Esophagus squamous epithelium (tissue), 5 donors: ENCODE measurements at regions not wholly inside any gene's neighbourhood (a gene's known extent, or its start where the extent isn't known, plus 50 kb on each side); places are given as distances from the start of the nearest gene placed in this dataset.

Experiments used
- DNase-seq: peaks from one replicate; lab custom pipeline; 2025; lab: John Stamatoyannopoulos, UW
- H3K27ac ChIP-seq, 4 donors: fragments of 200-600 bp; sonication (generic); one replicate each; pipeline ENCODE4 v1.5.1; 2016 to 2019; ENCODE audit warnings: mild to moderate bottlenecking in 1 of 4
- H3K27me3 ChIP-seq, 4 donors: fragments of 200-600 bp; sonication (generic); 1 replicate in 3 of 4; 2 replicates in 1 of 4; pipeline versions ENCODE4 v1.5.1 to v1.6.0; 2017 to 2021; ENCODE audit warnings: antibody characterized with exemption in 1 of 4
- H3K36me3 ChIP-seq, 3 donors: fragments of 200-600 bp; sonication (generic); one replicate each; pipeline ENCODE4 v1.5.1; 2016 to 2019
- H3K4me1 ChIP-seq, 3 donors: fragments of 200-600 bp; sonication (generic); one replicate each; pipeline ENCODE4 v1.5.1; 2017 to 2019
- H3K4me3 ChIP-seq, 4 donors: fragments of 200-600 bp; sonication (generic); 1 replicate in 3 of 4; 2 replicates in 1 of 4; pipeline ENCODE4 v1.5.1; 2016 to 2019; ENCODE audit warnings: mild to moderate bottlenecking in 2 of 4, moderate library complexity in 1 of 4
- H3K9me3 ChIP-seq, 3 donors: fragments of 200-600 bp; sonication (generic); one replicate each; pipeline ENCODE4 v1.5.1; 2016 to 2019
- POLR2A ChIP-seq, 4 donors: fragments of 450-650 bp; IDR thresholded peaks; one replicate each; pipeline ENCODE4 v1.6.1; 2017; ENCODE audit warnings: antibody characterized with exemption in 4 of 4, mild to moderate bottlenecking in 4 of 4, moderate library complexity in 3 of 4
- WGBS, 2 donors: methylation state at CpG; one replicate each; pipeline ENCODE4 v1.1.5; 2018; 5-methylcytosine and 5-hydroxymethylcytosine counted together
- intact Hi-C: fragments of 100-400 bp; cut with DNase I; formaldehyde crosslinking; loops from one replicate; pipeline ENCODE4 v1.15.0; 2022
- TF ChIP-seq, protein P1 (sequence below), 6 experiments: fragments of 450-650 bp in 4 of 6; fragments of 200-600 bp in 2 of 6; sonication (generic) in 2 of 6; IDR thresholded peaks; one replicate each; pipeline ENCODE4 v1.5.1; 2016 to 2019; ENCODE audit warnings: antibody characterized with exemption in 6 of 6, mild to moderate bottlenecking in 4 of 6, moderate library complexity in 4 of 6
- donor health status: DM: yes; HTN: yes; CAD: no.

DNA sequence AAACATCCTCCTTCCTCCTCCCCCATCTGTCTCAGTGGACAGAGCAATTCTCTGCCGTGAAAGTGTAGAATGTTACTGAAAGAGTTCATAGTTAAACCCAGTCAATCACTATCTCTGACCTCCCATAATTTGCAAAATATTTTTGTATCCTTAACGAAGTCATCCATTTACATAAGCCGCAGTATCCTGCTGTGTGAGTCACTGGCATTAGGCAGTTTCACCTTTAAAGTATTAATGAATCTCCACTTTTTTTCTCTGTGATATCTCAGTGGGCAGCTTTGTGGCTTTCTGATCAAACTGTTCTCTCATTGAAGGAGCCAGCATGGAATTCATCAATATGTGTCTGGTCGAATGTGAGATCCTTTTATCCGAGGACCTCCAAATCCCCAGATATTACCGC lies 678.6 kb upstream of the TENM3 start:
- Histone ChIP-seq H3K27me3 (no peaks in the 10 kb centered on the region), H3K9me3 (no peaks in the 10 kb centered on the region), H3K27ac (no peak overlapping the region), H3K4me3 (no peak overlapping the region), H3K36me3 (no peaks in the 10 kb centered on the region), H3K4me1 (no peaks in the 10 kb centered on the region)
- intact Hi-C loops: no loop called here
- TF ChIP-seq POLR2A (IDR thresholded peaks at IDR 0.05): no peak
- TF ChIP-seq, protein P1, sequence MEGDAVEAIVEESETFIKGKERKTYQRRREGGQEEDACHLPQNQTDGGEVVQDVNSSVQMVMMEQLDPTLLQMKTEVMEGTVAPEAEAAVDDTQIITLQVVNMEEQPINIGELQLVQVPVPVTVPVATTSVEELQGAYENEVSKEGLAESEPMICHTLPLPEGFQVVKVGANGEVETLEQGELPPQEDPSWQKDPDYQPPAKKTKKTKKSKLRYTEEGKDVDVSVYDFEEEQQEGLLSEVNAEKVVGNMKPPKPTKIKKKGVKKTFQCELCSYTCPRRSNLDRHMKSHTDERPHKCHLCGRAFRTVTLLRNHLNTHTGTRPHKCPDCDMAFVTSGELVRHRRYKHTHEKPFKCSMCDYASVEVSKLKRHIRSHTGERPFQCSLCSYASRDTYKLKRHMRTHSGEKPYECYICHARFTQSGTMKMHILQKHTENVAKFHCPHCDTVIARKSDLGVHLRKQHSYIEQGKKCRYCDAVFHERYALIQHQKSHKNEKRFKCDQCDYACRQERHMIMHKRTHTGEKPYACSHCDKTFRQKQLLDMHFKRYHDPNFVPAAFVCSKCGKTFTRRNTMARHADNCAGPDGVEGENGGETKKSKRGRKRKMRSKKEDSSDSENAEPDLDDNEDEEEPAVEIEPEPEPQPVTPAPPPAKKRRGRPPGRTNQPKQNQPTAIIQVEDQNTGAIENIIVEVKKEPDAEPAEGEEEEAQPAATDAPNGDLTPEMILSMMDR (IDR thresholded peaks at IDR 0.05): no peak
- DNase-seq: no peak
- 53 to 63% methylated on average over 6 of the region's 6 CpGs for WGBS, 2 donors

DNA sequence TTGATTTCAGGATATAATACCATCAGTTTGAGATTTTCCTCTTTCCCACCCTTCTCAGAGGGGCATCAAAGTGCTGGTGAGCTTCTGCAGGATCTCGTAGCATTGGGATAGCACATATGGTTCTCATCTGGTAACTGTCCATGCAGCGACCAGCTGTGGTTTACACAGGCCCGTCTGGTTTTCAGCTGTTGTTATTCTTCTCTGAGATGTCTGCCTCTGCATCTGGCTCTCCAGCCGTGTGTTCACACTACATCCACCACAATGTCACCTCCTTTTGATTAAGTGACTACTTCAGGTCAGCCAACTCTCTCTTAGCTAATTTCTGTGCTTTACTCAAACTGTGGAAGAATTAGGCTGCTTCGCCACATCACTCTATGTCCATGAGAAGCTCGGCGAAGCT lies 676.7 kb upstream of the TENM3 start:
- H3K4me1 ChIP-seq: no peaks in the 10 kb centered on the region
- no peaks in the 10 kb centered on the region for H3K27me3 ChIP-seq
- intact Hi-C loops: no loop called here
- 60 to 66% methylated on average over 7 of the region's 7 CpGs for WGBS, 2 donors
- no peak overlapping the region for H3K4me3 ChIP-seq
- no peaks in the 10 kb centered on the region for H3K36me3 ChIP-seq
- no peak overlapping the region for H3K27ac ChIP-seq
- H3K9me3 ChIP-seq: no peaks in the 10 kb centered on the region
- no peak for DNase-seq
- TF ChIP-seq, protein P1 (IDR thresholded peaks at IDR 0.05): no peak

DNA sequence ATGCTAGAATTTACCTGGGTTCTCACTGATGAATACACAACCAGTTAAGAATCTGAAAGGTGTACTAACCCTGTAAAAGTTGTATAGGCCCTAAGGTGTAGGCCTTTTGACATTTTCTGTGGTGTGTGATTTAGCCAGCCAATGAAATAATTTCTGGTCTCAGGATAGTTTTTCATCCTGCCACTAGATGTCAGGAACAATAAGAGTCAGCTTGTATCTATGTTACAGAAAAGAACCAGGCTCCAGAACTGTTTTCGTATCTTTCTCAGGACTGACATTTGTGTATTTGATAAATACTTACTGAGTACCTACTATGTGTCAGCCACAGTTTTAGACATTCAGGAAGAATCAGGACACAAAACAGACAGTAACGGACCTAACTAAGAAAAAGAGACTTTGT lies 673.6 kb upstream of the TENM3 start:
- no peak for DNase-seq
- 40 to 48% methylated on average over 2 of the region's 2 CpGs for WGBS, 2 donors
- intact Hi-C loops: no loop called here
- H3K27ac ChIP-seq: no peak overlapping the region
- TF ChIP-seq POLR2A (IDR thresholded peaks at IDR 0.05): no peak
- TF ChIP-seq, protein P1 (IDR thresholded peaks at IDR 0.05): peak in 3 of 6 experiments; percentile 25 to 68 (median 29)
- no peaks in the 10 kb centered on the region for H3K4me1 ChIP-seq
- H3K36me3 ChIP-seq: no peaks in the 10 kb centered on the region
- no peak overlapping the region for H3K4me3 ChIP-seq
- no peaks in the 10 kb centered on the region for H3K9me3 ChIP-seq
- no peaks in the 10 kb centered on the region for H3K27me3 ChIP-seq

DNA sequence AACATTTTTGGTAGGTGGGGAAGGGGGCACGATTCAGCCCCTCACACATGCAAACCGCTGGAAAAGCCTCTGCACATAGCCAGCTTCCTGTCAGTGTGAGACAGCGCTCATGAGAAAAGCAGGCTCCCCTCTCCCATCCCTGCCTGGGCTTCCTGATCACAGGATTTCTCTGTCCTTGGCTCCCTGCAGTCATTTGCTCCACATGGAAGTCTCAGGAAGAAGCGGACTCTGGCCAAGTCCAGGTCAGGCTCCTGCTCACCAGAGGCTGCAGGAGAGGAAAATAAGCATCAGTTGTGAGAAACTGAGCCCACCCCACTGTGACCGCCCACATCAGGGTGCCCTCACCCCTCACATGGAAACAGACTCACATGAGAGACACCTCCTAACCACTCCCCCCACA lies 664.3 kb upstream of the TENM3 start:
- Histone ChIP-seq H3K27ac (no peak overlapping the region), H3K36me3 (no peaks in the 10 kb centered on the region), H3K4me3 (no peak overlapping the region), H3K4me1 (no peaks in the 10 kb centered on the region), H3K27me3 (peaks cover 0 to 15% (median 0%) of the 10 kb centered on the region in 4 donors), H3K9me3 (no peaks in the 10 kb centered on the region)
- no peak for DNase-seq
- intact Hi-C loops: no loop called here
- 43 to 49% methylated on average over 4 of the region's 5 CpGs for WGBS, 2 donors
- no peak for TF ChIP-seq POLR2A (IDR thresholded peaks at IDR 0.05)
- TF ChIP-seq, protein P1 (IDR thresholded peaks at IDR 0.05): no peak

DNA sequence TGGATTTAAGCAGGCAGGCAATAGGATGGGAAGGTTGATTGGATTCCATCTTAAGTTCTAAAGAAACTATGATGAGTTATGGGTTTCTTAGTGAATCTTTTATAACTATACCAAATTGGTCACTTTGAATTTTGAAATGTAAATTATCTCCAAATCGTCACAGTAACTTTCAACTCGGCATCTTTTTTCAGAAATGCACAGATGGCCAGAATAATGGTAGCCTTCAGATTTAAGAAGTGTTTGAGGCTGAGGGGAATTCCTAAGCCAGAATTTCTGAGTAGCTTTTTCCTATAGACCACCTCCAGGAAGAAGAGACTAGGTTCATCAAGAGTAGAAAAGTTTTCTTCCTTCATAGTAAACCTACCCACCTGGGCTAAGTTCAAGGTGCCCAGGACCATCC lies 663.7 kb upstream of the TENM3 start:
- no peak for DNase-seq
- intact Hi-C loops: no loop called here
- Histone ChIP-seq H3K4me1 (no peaks in the 10 kb centered on the region), H3K27me3 (peaks cover 0 to 15% (median 0%) of the 10 kb centered on the region in 4 donors), H3K4me3 (no peak overlapping the region), H3K36me3 (no peaks in the 10 kb centered on the region), H3K9me3 (no peaks in the 10 kb centered on the region), H3K27ac (no peak overlapping the region)
- TF ChIP-seq, protein P1 (IDR thresholded peaks at IDR 0.05): no peak
- no peak for TF ChIP-seq POLR2A (IDR thresholded peaks at IDR 0.05)
- 89 to 90% methylated on average over 2 of the region's 2 CpGs for WGBS, 2 donors
